Loucy (cell line): ENCODE measurements at regions not wholly inside any gene's neighbourhood (a gene's known extent, or its start where the extent isn't known, plus 50 kb on each side); places are given as distances from the start of the nearest gene placed in this dataset.

Source experiments
- H2AFZ ChIP-seq: fragments of 200-600 bp; sonication (generic); 2 replicates; pipeline ENCODE4 v1.6.0; 2016; ENCODE audit warnings: antibody characterized with exemption, mild to moderate bottlenecking, low read length, moderate library complexity
- H3F3A ChIP-seq: fragments of 200-600 bp; 2 replicates; pipeline ENCODE4 v1.6.0; 2016; ENCODE audit warnings: antibody characterized with exemption, low read depth, mild to moderate bottlenecking
- H3K27me3 ChIP-seq: fragments of 200-600 bp; sonication (generic); 2 replicates; pipeline ENCODE4 v1.6.1; 2014; ENCODE audit warnings: low read length, mild to moderate bottlenecking; ENCODE audit not compliant: insufficient read depth, poor library complexity, severe bottlenecking
- H3K36me3 ChIP-seq: fragments of 200-600 bp; sonication (generic); 2 replicates; pipeline ENCODE4 v1.6.1; 2016; ENCODE audit warnings: low read length; ENCODE audit not compliant: insufficient read depth
- H3K4me1 ChIP-seq: fragments of 200-600 bp; sonication (generic); 2 replicates; pipeline ENCODE4 v1.5.1; 2014; ENCODE audit warnings: low read length, mild to moderate bottlenecking; ENCODE audit not compliant: insufficient read depth, poor library complexity, severe bottlenecking
- H3K4me2 ChIP-seq: fragments of 200-600 bp; sonication (generic); 2 replicates; pipeline ENCODE4 v1.6.0; 2014; ENCODE audit warnings: antibody characterized with exemption, low read length, low read depth, mild to moderate bottlenecking; ENCODE audit not compliant: poor library complexity, severe bottlenecking
- H3K4me3 ChIP-seq: fragments of 200-600 bp; sonication (generic); 2 replicates; pipeline ENCODE4 v1.5.1; 2014; ENCODE audit warnings: low read length, mild to moderate bottlenecking, mixed read lengths; ENCODE audit not compliant: poor library complexity, severe bottlenecking
- H3K79me2 ChIP-seq: fragments of 200-600 bp; sonication (generic); 2 replicates; pipeline ENCODE4 v1.6.1; 2014; ENCODE audit warnings: low read length; ENCODE audit not compliant: insufficient read depth
- H3K9ac ChIP-seq: fragments of 200-600 bp; sonication (generic); 2 replicates; pipeline ENCODE4 v1.6.0; 2014; ENCODE audit warnings: mild to moderate bottlenecking, low read depth, low read length, moderate library complexity; ENCODE audit not compliant: poor library complexity, severe bottlenecking
- H3K9me2 ChIP-seq: fragments of 200-600 bp; sonication (generic); replicated peaks from 2 replicates; pipeline ENCODE4 v1.6.1; 2016; ENCODE audit warnings: low read depth, low read length, mixed read lengths
- H3K9me3 ChIP-seq: fragments of 200-600 bp; sonication (generic); 2 replicates; pipeline ENCODE4 v1.6.1; 2014; ENCODE audit warnings: mild to moderate bottlenecking, antibody characterized with exemption, low read length, low read depth; ENCODE audit not compliant: insufficient read depth
- H4K20me1 ChIP-seq: fragments of 200-600 bp; sonication (generic); 2 replicates; pipeline ENCODE4 v1.6.0; 2014; ENCODE audit warnings: antibody characterized with exemption, low read length, mild to moderate bottlenecking; ENCODE audit not compliant: insufficient read depth, poor library complexity, severe bottlenecking
- CTCF ChIP-seq: fragments of 200-600 bp; sonication (generic); conservative IDR thresholded peaks from 2 replicates; pipeline ENCODE4 v1.5.1; 2014; ENCODE audit warnings: mild to moderate bottlenecking, antibody characterized with exemption, low read length
- EZH2phosphoT487 ChIP-seq: fragments of 200-600 bp; IDR thresholded peaks from 2 replicates; pipeline ENCODE4 v1.6.1; 2018; ENCODE audit warnings: antibody characterized with exemption, mild to moderate bottlenecking, moderate library complexity, borderline replicate concordance

DNA sequence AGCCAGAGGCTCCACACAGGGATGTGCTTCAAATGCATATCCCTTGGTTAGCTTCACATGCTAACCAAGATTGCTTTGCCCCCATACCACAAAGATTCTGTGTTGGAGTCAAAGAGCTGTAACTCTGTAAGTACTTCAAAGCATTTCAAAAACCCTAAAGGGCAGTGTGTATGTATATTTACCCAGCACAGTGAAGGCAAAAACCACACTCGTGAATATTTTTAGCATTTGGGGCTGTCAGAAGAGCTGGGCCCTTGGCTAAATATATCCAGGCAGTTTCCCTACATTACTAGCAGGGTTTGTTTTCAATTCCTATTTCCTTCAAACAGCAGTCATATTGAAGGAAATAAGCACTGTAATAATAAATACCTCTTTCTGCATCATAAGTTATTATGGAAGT is 84.2 kb upstream of the STEAP1B start:
- Histone ChIP-seq H3K4me1 (peaks cover 11% of the 10 kb centered on the region), H2AFZ (no peak overlapping the region), H3F3A (no peaks in the 10 kb centered on the region), H3K9ac (no peak overlapping the region), H3K27me3 (peaks cover 14% of the 10 kb centered on the region), H3K9me2 (no peaks in the 10 kb centered on the region), H3K36me3 (no peaks in the 10 kb centered on the region), H3K4me3 (no peak overlapping the region), H4K20me1 (no peaks in the 10 kb centered on the region), H3K9me3 (no peaks in the 10 kb centered on the region), H3K4me2 (no peak overlapping the region), H3K79me2 (no peaks in the 10 kb centered on the region)
- TF ChIP-seq EZH2phosphoT487, result no peak
- TF ChIP-seq CTCF, result no peak

DNA sequence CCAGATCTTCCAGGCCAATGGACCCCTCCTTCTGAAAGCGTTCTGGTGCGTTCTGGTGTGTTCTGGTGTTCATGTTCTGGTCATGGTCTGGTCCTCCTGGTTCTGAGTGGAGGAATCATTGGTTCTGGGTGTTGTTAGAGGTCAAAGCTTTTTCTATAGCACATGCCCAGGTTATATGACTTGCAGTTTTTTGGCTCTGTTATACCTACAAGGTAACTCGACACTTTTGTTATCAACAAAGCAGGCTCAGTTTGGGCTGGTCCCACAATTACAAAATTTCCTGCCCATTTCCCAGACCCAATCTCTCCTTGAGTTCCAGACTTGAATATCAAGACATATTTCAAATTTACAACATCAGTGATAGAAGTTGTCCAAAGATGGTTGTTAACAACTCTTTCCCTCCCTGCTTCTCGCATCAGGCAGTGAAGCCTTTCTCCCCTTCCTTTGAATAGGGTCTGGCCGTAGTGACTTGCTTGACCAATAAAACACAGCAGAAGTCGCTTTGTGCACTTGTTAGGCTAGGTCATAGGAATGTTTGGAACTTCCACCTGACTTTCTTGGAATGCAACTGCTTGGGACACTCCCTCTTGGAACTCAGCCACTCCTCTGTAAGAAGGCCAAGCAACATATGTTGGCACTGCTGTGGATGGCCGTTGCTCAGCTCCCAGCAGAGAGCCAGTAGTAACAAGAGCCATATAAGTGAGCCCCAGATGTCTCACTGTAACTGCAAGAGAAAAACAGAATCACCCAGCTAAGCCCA is 83.1 kb upstream of the STEAP1B start:
- no peak overlapping the region for H3K4me3 ChIP-seq
- no peaks in the 10 kb centered on the region for H3F3A ChIP-seq
- H3K36me3 ChIP-seq, result no peaks in the 10 kb centered on the region
- TF ChIP-seq CTCF, result no peak
- TF ChIP-seq EZH2phosphoT487, result no peak
- no peak overlapping the region for H3K4me2 ChIP-seq
- H3K9me3 ChIP-seq, result no peaks in the 10 kb centered on the region
- H3K79me2 ChIP-seq, result no peaks in the 10 kb centered on the region
- no peaks in the 10 kb centered on the region for H4K20me1 ChIP-seq
- H3K9ac ChIP-seq, result no peak overlapping the region
- peaks cover 11% of the 10 kb centered on the region for H3K4me1 ChIP-seq
- peaks cover 23% of the 10 kb centered on the region for H3K27me3 ChIP-seq
- no peak overlapping the region for H2AFZ ChIP-seq
- H3K9me2 ChIP-seq, result no peaks in the 10 kb centered on the region

GRCh38 chr7:22581099-22581498 is 81.1 kb upstream of the STEAP1B start:
- Histone ChIP-seq H3K36me3 (no peaks in the 10 kb centered on the region), H3K9me2 (no peaks in the 10 kb centered on the region), H3K4me2 (no peak overlapping the region), H3K4me1 (no peaks in the 10 kb centered on the region), H3K9me3 (no peaks in the 10 kb centered on the region), H3K9ac (no peak overlapping the region), H3K4me3 (no peak overlapping the region), H3K27me3 (peaks cover 28% of the 10 kb centered on the region), H4K20me1 (no peaks in the 10 kb centered on the region), H3F3A (no peaks in the 10 kb centered on the region), H2AFZ (no peak overlapping the region), H3K79me2 (no peaks in the 10 kb centered on the region)
- TF ChIP-seq CTCF (no peak), EZH2phosphoT487 (no peak)
